GM21360 (cell line): ENCODE measurements at regions not wholly inside any gene's neighbourhood (a gene's known extent, or its start where the extent isn't known, plus 50 kb on each side); places are given as distances from the start of the nearest gene placed in this dataset.

Experiments used
- ATAC-seq: cut with Tn5 transposase; IDR thresholded peaks from one replicate; pipeline ENCODE4 v1.9.1; 2021; ENCODE audit warnings: mild to moderate bottlenecking, moderate library complexity; ENCODE audit not compliant: unreplicated experiment

DNA sequence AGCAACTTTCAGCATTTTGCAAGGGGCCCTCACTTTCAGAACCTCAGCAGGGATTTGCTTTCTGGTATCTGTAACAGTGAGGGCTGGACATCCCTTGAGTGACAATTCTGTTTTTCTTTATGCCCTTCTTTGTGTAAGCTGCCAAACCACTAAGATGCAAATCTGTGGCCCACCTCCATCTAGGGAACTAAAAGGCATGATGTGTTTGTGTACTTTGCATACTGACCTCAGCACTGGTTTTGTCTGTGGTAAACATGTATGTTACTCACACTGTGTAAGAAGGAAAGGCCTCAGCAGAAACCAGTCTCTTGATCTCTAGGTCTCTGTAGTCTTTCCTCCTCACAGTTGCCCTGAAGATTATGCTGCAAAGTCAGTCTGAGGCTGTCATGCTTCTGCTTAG, 396.6 kb upstream of the DYNLRB2 start:
- ATAC-seq: peak; percentile 99

DNA sequence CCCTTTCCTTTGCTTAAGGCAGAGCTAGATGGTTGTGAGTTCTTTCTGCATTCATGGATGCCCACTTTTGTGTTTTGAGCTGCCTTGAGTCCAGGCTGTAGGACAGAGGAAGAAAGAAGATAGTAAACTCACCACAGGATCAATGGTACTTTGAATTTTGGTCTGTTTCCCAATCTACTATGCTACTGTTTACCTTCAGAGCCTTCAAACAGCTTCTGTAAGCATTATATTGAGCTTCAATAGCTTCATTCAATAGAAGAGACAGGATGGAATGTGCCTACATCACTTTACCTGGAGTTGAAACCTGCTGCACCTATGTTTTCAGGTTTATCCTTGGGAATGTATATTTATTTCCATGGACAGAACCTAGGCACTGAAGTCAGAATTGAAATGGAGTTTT, 397.9 kb upstream of the DYNLRB2 start:
- no peak for ATAC-seq

DNA sequence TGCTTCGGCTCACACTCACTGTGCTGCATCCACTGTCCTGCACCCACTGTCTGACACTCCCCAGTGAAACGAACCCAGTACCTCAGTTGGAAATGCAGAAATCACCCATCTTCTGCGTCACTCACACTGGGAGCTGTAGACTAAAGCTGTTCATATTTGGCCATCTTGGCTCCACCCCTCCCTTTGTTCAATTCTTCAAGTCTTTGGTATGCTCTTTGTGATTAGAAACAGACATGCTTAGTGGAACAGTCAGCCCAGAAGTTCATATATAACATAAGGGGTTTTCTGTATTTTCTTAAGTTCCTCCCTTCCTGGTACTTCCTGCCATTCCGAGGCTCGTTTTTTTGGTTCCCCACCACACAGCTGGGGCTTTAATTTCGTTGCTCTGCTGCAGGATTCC, 398.5 kb upstream of the DYNLRB2 start:
- no peak for ATAC-seq

- ATAC-seq: no peak
These were observed 411.0 kb upstream of the DYNLRB2 start for GRCh38 chr16:80129791-80130190.

GRCh38 chr16:80125677-80126076, 415.1 kb upstream of the DYNLRB2 start:
- ATAC-seq: no peak

DNA sequence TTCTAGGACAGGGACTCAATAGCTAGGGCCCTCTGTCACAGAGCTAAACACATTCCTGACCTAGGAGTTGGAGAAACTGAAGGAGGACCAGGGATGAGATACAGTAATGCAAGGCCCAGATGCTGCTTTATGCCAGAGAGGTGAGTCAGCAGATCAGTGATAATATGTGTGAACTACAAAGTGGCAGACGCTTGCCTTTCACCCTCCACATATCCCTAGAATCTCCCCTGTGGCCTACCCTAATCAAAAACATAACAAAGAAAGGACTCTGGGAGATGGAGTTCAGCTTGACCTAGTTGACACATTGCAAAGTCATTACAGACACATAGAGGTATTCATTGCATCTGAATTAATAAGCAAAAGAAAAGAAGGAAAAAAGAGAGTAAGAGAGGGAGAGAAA, 417.6 kb upstream of the DYNLRB2 start:
- no peak for ATAC-seq

DNA sequence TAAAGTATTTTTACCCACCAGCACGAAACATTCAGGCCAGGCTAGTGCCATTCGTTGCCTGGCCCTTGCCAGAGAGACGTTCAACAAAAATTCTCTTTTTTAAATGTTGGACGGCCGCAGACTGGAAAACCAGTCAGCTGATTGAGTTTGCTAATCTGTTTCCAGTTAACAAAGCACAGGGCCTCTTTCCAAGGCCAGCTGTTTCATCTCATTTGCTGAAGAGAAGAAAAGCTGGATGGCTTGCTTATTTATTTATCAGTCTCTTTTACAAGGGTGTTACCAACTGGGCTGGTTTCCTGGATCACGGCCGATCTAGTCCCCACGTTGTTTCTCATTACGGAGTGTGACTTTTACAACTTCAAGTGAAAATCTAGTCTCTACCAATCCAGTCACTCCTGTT, 418.7 kb upstream of the DYNLRB2 start:
- no peak for ATAC-seq

- ATAC-seq: no peak
These were observed 419.3 kb upstream of the DYNLRB2 start for GRCh38 chr16:80121522-80121909.

DNA sequence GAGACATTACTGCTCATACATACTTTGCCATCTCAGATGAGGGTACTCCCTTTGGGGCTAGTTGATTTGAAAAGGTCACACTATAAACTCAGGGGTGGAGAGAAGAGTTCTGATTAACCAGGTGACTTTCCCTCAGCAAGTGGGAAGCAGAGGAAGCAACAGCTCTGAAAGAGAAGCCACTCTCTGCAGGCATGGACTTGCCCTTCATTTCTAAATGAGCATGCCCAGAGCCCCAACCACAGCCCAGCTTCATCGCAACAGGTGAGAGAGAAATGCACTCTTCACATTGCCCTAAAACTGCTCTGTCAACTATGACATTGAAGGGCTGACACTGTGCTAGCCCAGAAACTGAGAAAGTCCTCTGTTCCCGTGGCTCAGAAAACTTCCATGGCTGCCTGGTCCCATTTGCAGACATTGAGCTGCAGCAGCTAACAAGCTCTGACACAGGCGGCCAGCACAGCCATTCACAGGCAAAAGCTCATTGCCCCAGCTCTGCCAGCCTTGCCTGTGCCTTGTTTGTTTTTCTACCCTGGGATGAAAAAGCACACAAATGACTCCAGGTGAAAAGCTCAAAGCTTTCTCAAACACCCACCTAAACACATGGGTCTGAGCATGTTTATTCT, 419.8 kb upstream of the DYNLRB2 start:
- no peak for ATAC-seq

GRCh38 chr16:80117556-80118130, 423.1 kb upstream of the DYNLRB2 start:
- no peak for ATAC-seq

DNA sequence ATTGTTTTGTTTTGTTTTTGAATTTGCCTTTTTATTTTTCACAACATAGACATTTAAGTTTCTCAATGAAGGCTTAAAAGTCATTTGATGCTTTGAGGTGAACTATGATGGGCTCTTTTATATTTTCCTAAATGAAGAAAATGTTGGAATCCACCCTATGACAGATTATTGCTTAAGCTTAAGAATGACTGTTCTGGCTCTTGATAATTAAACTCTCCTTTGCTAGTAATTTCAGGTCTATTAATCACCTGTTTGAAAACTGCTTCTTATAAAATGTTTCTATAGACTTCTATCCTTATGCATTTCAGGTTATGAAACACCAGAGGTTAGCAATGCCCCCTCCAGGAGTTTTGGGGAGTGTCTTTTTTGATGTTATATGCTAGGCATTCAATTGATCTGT, 424.1 kb upstream of the DYNLRB2 start:
- ATAC-seq: no peak

DNA sequence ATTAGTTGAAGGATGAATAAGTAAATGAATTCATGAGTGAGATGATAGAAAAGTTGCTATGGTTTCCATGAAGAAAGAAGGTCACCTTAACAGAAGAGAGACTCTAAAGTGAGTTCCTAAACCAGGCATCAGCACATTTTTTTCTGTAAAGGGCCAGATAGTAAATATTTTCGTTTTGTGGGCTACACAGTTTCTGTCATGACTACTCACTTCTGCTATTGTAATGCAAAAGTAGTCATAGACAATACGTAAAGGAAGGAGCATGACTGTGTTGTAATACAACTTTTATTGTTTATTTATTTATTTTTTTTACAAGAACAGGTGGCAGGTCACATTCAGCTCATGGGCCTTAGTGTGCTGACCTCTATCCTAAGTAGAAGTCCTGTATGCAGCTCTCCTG, 426.1 kb upstream of the DYNLRB2 start:
- ATAC-seq: no peak

DNA sequence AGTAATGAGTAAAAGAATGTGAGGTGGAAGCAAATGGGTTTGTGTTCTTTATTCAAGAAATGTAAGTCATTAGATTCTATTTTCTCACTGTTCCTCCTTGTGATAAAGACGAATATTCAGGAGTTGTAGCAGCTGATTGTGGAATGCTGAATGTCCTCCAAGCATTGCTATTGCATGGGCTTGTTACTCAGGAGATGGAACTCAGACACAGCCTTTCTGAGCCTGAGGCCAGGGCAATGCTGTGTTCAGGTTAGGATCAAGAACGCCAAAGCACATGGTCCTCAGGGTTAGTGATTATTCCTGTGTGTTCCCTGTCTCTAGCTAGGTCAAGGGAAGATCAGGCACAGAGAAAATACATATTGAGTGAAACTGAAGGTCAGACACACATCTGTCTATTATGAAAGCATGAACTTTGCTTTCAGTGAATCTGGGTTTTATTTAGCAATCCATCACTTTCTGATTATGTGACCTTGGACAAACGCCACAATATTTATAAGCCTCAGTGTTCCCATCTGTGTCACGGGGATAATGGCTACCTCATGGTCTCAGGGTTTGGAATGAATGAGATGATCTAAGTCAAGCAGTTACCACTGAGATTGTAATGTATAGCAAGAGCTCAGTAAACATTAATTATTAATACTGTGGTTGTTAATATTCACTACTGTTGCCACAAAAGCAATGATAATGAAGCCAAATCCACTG, 426.8 kb upstream of the DYNLRB2 start:
- ATAC-seq: no peak

- ATAC-seq: no peak
These were observed 431.2 kb upstream of the DYNLRB2 start for GRCh38 chr16:80109581-80109980.

DNA sequence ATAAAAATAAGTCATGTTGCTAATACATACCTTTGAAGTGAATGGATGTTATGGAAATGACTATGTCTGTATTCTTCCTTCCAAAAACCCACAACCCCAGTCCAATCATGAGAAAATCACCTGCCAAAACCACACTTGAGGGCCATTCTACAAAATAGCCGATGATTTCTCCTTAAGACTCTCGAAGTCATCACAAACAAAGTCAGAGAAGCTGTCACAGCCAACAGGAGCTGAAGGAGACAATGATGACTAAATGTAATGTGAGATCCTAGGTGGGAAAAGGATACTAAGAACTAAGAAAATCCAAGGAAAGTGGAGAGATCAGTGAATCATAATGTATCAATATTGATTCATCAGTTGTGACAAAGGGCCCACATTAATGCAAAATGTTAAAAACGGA, 432.9 kb upstream of the DYNLRB2 start:
- ATAC-seq: no peak

- ATAC-seq: no peak
These were observed 435.0 kb upstream of the DYNLRB2 start for GRCh38 chr16:80105751-80106150.

DNA sequence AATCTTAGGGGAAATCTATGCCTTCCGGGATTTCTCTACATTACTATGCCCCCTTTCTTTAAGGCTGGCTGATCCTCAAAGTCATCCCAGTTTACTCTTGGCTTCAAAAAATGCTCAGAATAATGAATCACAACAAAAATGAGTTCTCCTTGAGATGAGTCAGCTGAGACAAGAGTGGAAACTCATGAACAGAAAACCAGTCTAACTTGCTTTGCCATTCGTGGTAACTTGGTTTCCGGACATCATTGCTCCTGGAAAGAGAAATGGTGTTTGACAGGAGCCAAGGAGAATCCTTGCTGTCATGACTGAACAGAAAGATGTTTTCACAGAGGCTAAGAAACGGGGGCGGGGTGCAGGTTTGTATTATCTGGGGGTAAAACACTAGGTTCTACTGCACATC, 435.6 kb upstream of the DYNLRB2 start:
- no peak for ATAC-seq

GRCh38 chr16:80104401-80104800, 436.4 kb upstream of the DYNLRB2 start:
- no peak for ATAC-seq

GRCh38 chr16:80103463-80103862, 437.3 kb upstream of the DYNLRB2 start:
- ATAC-seq: no peak

- no peak for ATAC-seq
These were observed 439.8 kb upstream of the DYNLRB2 start for GRCh38 chr16:80100846-80101451.

GRCh38 chr16:80100186-80100585, 440.6 kb upstream of the DYNLRB2 start:
- no peak for ATAC-seq

- no peak for ATAC-seq
These were observed 443.7 kb upstream of the DYNLRB2 start for GRCh38 chr16:80097098-80097497.
